Right hindlimb (tissue), 1 donor: ENCODE measurements at regions not wholly inside any gene's neighbourhood (a gene's known extent, or its start where the extent isn't known, plus 50 kb on each side); places are given as distances from the start of the nearest gene placed in this dataset.
"Not testable (repeated sequence)": the region's sequence is repeated elsewhere in the genome, so short reads cannot be mapped to it uniquely, and the experiment has no call there.

Experiments used
- DNase-seq: peaks from one replicate; pipeline ENCODE4 v3.0.0-alpha.2; 2018

DNA sequence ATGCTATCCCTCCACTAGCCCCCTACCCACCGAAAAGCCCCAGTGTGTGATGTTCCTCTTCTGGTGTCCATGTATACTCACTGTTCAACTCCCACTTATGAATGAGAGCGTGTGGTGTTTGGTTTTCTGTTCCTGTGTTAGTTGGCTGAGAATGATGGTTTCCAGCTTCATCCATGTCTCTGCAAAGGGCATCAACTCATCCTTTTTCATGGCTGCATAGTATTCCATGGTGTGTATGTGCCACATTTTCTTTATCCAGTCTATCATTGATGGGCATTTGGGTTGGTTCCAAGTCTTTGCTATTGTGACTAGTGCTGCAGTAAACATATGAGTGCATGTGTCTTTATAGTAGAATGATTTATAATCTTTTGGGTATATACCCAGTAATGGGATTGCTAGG is 599.3 kb upstream of the B3GAT1 start:
- not testable (repeated sequence) for DNase-seq

- DNase-seq, result no peak
These were observed 597.1 kb upstream of the B3GAT1 start for GRCh38 chr11:135009125-135009524.

DNA sequence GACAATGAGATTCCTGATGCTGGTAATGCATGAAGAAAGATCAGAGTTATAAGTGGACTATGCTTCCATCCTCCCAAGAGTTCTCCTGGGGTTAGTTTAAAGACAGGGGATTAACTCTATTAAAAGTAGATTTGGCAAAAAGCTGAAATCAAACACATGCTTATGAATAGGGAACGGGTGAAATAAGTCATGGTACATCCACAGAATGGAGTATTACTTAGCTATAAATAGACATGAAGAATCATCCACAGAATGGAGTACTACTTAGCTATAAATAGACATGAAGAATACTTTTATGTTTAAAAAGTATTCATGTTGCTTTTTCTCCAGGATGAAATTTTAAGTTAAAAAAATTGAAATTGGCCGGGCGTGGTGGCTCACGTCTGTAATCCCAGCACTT is 596.4 kb upstream of the B3GAT1 start:
- DNase-seq, result no peak

DNA sequence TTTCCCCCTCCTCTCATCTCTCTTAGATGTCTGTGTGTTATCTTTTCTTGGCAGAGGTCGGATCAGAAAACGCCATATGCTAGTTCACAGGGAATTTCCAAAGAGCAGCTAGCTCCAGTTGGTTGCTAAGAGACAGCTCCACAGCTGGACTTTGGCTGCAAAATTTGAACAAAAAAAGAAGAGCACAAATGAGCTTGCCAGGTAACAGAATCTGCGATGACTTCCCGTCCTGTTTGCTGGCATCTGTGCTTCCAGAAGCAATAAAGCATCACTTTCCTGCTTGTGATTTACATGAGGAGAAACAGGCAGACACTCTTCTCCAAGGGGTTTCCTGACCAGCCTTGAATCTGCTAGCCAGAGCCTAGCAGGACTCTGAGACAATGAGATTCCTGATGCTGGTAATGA is 596.0 kb upstream of the B3GAT1 start:
- peak; percentile 55 for DNase-seq

DNA sequence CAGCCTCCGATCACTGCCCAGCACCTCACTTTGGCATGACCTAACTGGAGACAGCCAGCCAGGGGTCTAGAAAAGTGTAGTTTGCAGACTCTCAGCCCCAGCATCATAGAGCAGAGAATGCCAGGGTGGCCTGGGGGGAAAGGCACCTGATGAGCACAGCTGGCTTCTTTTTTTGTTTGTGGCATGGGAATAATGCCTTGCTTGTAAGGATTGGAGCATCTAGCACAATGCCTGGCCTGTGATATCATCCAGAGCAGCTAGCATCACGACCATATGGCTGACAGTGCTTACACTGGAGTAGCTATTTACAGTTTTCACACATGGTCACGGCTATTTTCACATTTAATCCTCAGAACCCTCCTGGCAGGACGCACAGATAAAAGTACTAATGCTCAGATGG is 594.8 kb upstream of the B3GAT1 start:
- DNase-seq, result no peak

DNA sequence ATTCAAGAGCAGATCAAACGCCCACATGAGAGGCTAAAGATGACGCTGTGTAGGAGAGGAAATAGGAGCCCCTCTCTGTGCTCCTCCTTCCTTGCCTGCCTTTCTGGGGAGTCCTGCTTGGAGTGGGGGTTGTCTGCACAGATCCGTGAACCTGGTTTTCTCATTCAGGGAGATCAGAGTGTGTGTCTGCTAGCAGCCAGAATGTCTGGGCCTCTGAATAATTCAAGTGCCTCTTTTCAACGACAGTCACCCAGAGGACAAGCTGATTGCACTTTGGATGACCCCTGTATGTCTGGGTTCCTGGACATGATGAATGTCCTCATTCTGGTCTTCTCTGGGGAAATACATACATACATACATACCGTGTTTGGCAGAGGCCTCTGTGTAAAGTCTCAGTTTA is 592.5 kb upstream of the B3GAT1 start:
- peak; percentile 60 for DNase-seq

DNA sequence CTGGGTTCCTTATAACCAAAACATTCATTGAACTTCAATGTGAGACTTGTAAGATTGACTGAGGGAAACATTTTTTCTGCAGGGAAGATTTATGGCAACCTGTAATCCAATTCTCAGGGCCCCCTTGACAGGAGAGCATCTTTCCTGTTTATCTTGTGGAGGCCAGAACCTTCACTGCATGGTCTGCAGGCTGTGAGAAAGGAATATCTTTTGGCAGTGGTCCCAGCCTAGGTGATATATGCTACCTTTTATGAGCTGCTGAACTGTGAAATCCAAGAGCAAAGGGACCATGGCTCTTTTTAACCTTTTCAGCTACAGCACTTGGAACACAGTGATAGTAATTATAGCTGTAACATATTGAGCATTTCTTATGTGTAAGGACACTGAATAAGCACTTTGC is 590.2 kb upstream of the B3GAT1 start:
- no peak for DNase-seq

DNA sequence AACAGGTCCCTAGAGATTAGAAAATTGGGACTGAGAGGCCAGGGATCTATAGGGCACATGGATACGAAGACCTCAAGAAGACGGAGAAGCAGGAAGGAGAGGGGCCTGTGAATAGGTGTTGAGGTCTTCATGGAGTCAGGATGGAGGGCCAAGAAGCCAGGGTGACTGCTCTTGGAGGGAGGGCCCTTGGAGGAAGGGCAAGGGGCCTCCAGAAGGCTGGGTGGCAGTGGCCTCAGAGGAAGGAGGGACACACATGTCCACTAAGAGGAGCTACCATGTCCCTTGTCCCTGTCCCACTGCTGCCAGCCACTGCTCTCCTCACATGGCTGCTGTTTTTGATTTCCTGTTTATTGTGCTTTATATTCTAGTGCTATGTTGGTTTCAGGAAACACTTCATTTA is 589.5 kb upstream of the B3GAT1 start:
- DNase-seq, result no peak

GRCh38 chr11:135001065-135001464 is 589.0 kb upstream of the B3GAT1 start:
- DNase-seq, result not testable (repeated sequence)

DNA sequence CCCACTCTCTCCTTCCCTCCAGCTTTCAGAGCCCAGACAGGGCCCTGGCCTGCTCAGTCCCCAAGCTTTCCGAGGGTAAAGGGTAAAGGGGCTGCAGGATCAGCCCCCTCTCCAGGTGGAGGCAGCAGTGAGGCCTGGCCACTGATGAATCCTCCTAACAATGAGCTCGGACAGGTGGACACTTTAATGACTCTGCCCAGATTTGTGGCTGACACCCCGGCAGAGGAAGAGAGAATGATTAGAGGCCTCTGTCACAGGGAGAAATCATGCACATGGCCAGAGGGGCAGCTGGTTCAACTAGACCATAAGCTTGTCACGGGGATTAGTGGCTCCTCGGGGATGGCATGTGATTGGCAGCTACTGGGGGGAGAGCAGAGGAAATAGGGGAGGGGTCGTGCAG is 587.5 kb upstream of the B3GAT1 start:
- DNase-seq, result no peak

DNA sequence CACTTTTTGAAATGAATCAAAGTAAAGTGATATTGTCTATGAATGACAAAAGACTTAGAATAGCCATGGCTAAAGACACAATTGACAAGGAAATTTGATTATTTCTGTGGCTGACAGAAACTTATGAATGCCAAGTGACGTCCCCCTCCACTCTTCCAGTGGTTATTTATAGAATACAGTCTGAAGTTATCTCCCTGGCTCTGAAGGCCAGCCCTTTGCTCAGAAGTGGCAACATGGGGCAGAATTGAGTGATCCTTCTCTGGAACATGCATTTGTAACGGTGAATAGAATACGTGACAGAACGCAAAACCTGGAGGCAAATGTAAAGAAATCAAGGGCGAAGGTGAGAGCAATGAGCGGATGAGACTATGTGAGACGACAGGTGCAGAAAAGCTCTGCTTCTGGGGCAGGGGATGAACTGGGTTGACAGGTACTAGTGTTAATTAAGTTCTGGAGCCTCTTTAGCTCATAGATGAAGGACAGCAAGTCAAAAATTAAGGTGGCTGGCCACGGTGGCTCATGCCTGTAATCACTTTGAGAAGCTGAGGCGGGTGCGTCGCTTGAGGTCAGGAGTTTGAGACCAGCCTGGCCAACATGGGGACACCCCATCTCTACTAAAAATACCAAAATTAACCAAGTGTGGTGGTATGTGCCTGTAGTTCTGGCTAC is 585.7 kb upstream of the B3GAT1 start:
- DNase-seq, result no peak

- DNase-seq, result no peak
These were observed 583.7 kb upstream of the B3GAT1 start for GRCh38 chr11:134995741-134996140.

DNA sequence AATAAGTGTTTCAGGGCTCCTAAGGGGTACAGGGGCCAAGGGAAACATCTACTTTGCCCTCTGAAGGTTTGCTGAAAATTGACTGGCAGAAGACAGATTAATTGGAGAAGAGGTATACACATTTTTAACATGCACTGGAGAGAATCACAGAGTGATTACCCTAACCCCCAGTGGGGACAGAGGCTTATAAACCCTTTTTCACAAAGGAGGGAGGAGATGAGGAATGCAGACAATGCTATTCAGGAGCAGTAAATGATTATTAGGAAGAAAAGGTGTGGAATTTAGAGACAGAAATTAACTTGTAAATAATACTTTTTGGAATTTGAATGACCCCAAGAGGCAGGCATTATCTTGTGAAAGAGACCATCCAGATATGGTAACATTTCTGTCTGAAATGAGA is 582.4 kb upstream of the B3GAT1 start:
- no peak for DNase-seq

DNA sequence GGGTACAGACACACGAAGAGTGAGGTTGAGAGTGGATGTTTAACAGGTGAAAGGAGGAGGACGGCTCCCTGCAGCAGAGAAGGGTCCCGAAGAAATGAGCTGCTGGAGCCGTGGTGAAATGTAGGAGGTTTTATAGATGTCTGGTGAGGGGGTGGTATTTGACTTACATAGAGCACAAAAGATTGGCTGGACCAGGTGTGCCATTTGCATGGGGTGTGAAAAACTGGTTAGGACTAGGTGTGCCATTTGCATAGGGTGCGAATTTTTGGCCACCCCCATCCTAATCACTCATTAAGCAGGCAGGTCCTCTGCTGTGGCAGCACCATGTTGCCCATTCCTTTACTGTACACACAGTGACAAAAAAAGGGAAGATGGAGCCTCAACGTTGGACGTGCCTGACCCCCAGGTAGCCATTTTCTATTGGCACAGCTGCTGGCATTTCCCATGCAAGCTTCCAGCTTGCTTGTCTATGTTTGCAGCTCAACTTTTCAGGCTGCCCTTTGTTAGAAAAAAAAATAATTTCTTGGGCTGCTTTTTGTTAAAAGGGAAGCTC is 581.7 kb upstream of the B3GAT1 start:
- no peak for DNase-seq

GRCh38 chr11:134992981-134993380 is 580.9 kb upstream of the B3GAT1 start:
- no peak for DNase-seq

DNA sequence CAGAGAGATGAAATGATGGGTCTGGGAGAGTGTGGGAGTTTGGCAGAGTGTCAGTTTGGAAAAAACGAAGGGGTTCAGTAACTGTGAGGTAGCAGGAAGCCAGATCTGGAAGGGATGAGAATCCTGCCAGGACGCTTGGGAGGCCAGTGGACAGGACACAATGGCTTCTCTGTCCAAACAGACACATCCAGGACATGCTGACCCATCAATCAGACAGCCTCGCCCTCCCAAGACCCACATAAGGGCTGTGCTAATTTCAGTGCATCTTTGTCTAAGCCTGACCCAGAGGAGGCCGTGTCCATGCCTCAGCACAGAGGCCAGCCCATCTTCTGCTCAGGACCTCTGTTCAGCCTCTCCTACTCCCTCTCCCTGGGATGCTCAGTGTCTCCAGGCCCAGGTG is 576.5 kb upstream of the B3GAT1 start:
- DNase-seq, result no peak

GRCh38 chr11:134987822-134988221 is 575.8 kb upstream of the B3GAT1 start:
- no peak for DNase-seq

DNA sequence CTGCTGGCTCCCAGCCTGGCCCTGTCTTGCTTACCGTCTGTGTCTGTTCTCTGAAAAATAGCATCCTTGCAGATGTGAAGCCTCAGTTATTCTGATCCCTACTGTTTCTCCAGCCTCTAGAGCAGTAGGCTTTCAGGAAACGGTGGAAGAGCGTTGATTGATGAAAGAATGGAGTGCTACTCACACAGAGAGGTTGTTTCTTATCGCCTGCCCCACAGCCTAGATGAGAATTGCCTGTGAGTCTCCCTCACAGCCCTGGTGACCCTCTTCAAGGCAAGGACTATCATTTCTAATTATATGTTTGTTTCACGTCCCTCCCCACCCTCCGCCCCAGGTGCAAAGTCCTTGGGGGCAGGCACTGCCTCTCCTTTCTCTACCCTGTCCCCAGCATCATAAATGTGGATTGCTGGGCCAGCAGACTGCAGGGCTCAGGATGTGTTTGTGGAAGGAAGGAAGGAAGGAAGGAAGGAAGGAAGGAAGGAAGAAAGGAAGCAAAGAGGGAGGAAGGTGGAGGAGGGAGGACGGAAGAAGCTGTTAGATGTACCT is 575.3 kb upstream of the B3GAT1 start:
- DNase-seq, result no peak

DNA sequence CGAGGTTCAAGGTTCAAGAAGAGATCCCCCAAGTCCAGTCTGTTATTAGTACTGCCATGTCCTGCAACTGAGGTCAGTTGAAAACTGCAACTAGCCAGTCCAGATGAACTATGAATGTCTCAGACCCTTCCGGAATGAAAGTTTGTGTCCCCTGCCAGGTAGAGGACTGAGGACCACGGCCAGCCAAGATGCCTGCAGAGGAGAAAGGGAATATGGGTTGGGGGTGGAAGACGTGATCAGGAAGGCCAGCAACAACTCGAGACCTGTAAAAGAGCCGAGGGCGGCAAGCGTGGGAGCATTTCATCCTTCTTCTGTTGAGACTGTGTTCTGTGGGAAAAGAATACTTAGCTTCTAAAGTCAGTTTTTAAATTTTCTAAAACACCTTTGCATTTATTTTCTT is 572.4 kb upstream of the B3GAT1 start:
- no peak for DNase-seq

DNA sequence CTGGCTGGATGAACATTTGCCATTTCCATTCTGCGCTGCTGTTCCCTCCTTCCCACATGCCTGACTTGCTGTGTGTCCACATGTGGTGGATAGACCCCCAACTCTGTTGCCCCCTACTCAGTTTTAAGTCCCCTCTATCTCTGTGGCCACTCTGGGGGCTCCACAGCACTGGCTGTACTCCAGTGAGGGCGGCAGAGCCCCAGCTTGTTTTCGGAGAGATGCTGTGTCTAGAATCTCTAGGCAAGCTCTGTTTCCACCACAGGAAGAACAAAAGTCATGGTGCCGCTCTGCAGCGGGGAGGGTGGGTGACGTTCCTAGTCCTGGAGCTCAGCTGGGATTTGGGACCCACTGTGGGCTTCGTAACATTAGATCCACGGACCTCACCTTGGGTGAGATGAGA is 570.4 kb upstream of the B3GAT1 start:
- not testable (repeated sequence) for DNase-seq

GRCh38 chr11:134981835-134982234 is 569.8 kb upstream of the B3GAT1 start:
- DNase-seq, result no peak

DNA sequence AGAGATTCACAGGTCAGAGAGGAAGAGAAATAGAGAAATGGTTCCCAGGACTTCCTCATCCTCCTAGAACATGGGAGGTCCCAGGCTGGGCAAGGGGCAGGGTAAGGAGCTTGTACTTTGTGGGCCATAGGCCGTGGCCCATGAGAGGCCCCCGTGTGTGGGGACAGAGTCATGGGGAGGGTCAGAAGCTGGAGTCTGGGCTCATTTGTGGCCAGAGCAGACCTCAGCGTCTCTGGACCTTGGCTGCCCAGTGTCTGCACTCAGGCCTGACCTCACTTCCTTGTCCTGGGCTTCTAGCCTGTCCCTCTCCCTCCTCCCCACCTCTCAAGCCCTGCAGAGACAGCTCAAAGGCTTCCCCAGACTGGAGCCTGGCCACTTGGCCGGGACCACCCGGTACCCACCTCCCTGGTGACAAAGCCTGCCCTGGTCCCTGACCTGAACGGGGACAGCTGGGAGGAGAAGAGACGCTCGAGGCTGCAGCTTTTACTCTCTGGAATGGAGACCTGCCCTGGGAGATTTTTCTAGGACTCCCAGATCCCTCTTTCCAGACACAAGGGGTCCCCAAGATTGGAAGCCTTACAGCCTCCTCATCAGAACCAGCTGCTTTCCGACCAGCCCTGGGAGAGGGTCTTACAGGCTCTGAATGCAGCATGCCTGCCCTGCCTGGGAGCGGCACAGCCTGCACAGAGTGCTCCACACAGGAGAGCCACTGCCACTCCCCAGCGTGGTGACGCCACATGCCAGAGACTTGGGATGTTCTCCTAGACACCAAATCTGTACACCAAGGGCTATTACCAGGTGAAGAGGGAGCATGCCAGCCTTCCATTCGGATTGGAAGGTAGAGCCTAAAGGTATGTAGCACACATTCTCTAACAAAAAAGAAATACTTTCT is 569.0 kb upstream of the B3GAT1 start:
- DNase-seq, result no peak

DNA sequence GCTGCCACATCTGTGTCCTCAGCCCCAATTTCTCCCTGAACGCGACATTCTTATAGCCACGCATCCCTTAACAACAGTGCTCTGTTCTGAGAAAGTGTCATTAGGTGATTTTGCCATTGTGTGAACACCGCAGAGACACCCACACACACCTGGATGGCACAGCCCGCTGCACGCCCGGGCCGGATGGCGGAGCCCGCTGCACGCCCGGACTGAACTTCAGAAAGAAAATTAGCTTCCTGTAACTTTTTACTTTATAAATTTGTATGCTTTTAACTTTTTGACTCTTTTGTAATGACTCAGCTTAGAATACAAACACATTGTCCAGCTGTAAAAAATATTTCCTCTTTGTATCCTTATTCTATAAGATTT is 567.0 kb upstream of the B3GAT1 start:
- DNase-seq, result not testable (repeated sequence)
